ENCODE measurements at regions not wholly inside any gene's neighbourhood (a gene's known extent, or its start where the extent isn't known, plus 50 kb on each side); places are given as distances from the start of the nearest gene placed in this dataset.

DNA sequence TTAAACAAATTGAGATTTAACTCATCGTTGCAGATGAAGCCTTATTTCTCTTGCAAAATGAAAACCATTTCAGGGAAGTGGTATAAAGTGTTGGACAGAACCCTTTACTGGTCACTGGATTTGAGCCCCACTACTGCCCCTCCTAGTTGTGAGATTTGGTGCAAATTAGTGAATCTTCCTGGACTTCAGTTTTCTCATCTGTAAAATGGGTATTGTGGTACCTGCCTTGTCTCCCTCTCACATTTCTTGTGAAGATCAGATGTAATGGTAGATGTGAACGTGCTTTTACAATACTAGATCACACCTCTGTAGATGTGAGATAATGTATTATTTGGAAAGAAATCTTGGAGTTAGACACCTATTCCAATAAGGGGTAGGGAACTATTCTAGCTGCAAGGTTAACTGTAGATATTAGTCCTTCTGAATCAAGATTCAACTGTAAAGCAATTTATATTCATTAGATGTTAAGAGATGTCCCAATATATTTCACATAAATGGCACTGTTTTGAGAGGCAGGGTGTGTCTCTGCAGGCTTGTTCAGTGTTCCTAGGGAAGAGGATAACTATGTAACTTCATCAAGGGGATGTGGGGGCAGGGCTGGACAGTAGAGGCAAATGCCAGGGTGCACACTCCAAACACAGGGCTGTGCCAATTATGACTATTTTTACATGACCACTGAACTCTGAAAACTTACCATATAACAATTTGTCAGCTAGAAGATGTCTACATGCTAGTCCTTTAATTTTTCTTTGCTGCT is 112.4 kb upstream of the PFN2 start:
- Histone ChIP-seq H3K9me3 (ENCODE audit: insufficient read depth, low read depth, low read length) (no peaks in the 10 kb centered on the region), H3K9ac (ENCODE audit: low read depth, low read length) (no peak overlapping the region), H3K4me1 (ENCODE audit: insufficient read depth, low read length) (peaks cover 6% of the 10 kb centered on the region; the same call in 1 of the 2 replicates), H3K27me3 (ENCODE audit: insufficient read depth, low read length) (no peaks in the 10 kb centered on the region), H3K4me3 (ENCODE audit: low read length) (no peak overlapping the region), H3K27ac (ENCODE audit: low read depth, low read length) (no peak overlapping the region), H3K36me3 (ENCODE audit: insufficient read depth, low read length) (no peaks in the 10 kb centered on the region)
- 100% methylated on average over 1 of the region's 2 CpGs for WGBS

DNA sequence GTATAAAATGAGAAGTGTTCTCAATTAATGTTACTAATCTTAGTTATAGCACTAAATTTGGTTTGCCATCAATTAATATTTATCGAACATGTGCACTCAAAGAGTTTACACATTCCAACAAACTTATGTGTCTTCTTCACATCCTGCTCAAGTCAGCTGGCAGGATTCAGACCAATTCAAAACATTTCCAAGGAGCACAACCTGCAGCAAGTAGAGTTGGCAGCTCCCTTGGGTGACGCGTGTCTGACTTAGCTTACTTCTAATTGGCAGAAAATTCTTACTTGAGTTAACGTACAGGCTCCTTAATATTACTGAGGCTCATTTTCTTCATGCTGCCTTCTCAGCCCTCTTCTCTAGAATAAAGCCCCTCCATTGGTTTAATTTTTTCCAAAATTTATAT is 110.4 kb upstream of the PFN2 start:
- no peaks in the 10 kb centered on the region for H3K27me3 ChIP-seq (ENCODE audit: insufficient read depth, low read length)
- H3K4me3 ChIP-seq (ENCODE audit: low read length): no peak overlapping the region
- 97% methylated on average over 4 of the region's 4 CpGs for WGBS
- peaks cover 6% of the 10 kb centered on the region; the same call in 1 of the 2 replicates for H3K4me1 ChIP-seq (ENCODE audit: insufficient read depth, low read length)
- no peak overlapping the region for H3K27ac ChIP-seq (ENCODE audit: low read depth, low read length)
- H3K36me3 ChIP-seq (ENCODE audit: insufficient read depth, low read length): no peaks in the 10 kb centered on the region
- H3K9ac ChIP-seq (ENCODE audit: low read depth, low read length): no peak overlapping the region
- peaks cover 15% of the 10 kb centered on the region for H3K9me3 ChIP-seq (ENCODE audit: insufficient read depth, low read depth, low read length)

DNA sequence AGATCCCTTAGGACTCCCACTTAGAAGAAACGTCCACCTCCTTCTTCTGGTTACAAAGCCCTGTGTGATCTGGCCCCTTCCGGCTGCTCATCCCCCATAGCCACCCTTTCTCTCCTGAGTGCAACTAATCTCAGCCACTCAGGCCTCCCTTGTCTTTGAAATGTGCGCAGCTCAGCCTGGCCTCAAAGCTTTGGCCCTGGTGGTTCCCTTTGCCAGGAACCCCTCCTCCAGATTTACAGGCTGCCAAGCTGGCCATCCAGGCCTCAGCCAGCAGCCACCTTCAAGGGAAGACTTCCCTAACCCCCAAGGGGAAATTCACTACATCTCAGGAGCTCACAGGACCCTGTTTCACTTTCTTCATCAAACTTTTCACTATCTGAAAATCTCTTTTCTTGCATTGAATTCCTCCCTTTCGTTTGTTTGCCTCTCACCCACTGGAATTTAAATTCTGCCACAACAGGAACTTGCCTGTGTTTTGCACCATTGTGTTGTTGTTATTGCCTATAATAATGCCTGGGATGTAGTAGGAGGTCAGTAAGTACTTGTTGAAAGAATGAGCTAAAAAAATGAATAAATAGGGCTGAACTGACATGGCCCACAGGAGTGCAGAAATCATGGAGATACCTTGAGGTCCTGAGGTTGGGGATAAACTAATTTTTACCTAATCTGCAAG is 109.5 kb upstream of the PFN2 start:
- no peak overlapping the region for H3K9ac ChIP-seq (ENCODE audit: low read depth, low read length)
- H3K4me3 ChIP-seq (ENCODE audit: low read length): no peak overlapping the region
- H3K27me3 ChIP-seq (ENCODE audit: insufficient read depth, low read length): no peaks in the 10 kb centered on the region
- peaks cover 6% of the 10 kb centered on the region; the same call in 1 of the 2 replicates for H3K4me1 ChIP-seq (ENCODE audit: insufficient read depth, low read length)
- no peaks in the 10 kb centered on the region for H3K36me3 ChIP-seq (ENCODE audit: insufficient read depth, low read length)
- peaks cover 18% of the 10 kb centered on the region for H3K9me3 ChIP-seq (ENCODE audit: insufficient read depth, low read depth, low read length)
- WGBS: 76% methylated on average over 4 of the region's 4 CpGs
- no peak overlapping the region for H3K27ac ChIP-seq (ENCODE audit: low read depth, low read length)

DNA sequence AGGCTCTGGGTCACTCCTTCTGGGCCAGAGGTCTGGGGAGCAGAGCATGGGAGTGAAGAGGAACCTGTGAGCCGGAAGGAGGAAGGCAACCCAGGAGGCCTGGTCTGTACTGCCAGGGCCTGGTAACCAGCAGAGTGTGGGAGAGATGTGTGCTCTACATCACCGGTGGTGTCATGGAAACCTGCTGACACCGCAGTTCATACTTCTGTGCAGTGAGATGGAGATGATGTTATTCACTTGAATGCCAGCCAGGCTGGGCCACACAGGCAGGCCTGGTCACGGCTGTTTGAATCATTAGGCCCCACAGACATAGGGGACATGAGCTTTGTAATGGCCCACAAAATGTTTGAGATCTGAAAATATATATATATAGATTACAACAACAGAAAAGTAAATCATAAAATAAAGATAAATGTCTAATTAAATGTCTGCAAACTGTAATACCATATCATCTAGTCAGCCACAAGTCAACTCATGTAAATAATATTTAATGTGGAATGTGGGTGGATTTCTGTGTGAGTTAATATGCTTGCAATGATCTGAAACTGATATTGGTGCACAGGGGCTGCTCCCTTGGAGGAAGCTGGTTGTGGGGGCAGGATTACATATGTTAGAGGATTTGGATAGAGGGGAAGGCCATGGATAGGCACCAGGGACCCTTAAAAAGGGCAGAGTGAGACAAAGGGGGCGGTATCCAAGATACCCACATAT is 108.5 kb upstream of the PFN2 start:
- no peaks in the 10 kb centered on the region for H3K36me3 ChIP-seq (ENCODE audit: insufficient read depth, low read length)
- WGBS: 93% methylated on average over 5 of the region's 5 CpGs
- peaks cover 6% of the 10 kb centered on the region; the same call in 1 of the 2 replicates for H3K4me1 ChIP-seq (ENCODE audit: insufficient read depth, low read length)
- no peaks in the 10 kb centered on the region for H3K27me3 ChIP-seq (ENCODE audit: insufficient read depth, low read length)
- H3K9ac ChIP-seq (ENCODE audit: low read depth, low read length): no peak overlapping the region
- peaks cover 18% of the 10 kb centered on the region for H3K9me3 ChIP-seq (ENCODE audit: insufficient read depth, low read depth, low read length)
- no peak overlapping the region for H3K27ac ChIP-seq (ENCODE audit: low read depth, low read length)
- no peak overlapping the region for H3K4me3 ChIP-seq (ENCODE audit: low read length)

DNA sequence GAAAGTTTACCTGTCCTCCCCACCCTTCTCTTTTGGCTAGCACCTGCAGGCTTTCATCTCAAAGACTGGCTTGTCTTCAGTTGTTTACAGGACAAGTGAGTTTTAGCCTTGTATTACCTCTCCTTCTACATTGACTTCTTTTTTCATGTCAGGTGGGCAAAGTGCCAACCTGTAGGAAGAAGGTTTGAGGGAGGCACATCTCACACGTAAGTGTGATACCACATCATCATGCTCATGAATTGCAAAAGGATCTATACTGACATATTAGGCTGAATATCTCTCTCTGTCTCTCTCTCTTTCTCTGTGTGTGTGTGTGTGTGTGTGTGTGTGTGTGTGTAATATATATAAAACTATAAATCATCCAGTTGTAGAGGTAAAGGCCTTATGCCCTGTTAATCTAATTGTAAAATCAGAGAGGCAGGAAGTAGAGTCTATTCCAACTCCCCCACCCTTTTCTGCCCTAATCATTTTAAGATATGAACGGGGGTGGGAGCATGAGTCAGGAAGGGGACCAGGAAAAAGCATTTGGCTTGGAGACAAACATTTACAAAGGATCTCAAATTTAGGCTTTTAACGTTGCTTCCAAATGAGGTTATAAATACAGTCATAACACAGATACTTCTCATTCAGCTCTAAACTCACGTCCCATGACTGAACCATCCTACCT is 107.0 kb upstream of the PFN2 start:
- 94% methylated on average over 3 of the region's 4 CpGs for WGBS
- H3K27me3 ChIP-seq (ENCODE audit: insufficient read depth, low read length): no peaks in the 10 kb centered on the region
- peaks cover 17% of the 10 kb centered on the region; the same call in 1 of the 2 replicates for H3K4me1 ChIP-seq (ENCODE audit: insufficient read depth, low read length)
- H3K27ac ChIP-seq (ENCODE audit: low read depth, low read length): no peak overlapping the region
- peaks cover 18% of the 10 kb centered on the region for H3K9me3 ChIP-seq (ENCODE audit: insufficient read depth, low read depth, low read length)
- H3K36me3 ChIP-seq (ENCODE audit: insufficient read depth, low read length): no peaks in the 10 kb centered on the region
- H3K9ac ChIP-seq (ENCODE audit: low read depth, low read length): no peak overlapping the region
- no peak overlapping the region for H3K4me3 ChIP-seq (ENCODE audit: low read length)

DNA sequence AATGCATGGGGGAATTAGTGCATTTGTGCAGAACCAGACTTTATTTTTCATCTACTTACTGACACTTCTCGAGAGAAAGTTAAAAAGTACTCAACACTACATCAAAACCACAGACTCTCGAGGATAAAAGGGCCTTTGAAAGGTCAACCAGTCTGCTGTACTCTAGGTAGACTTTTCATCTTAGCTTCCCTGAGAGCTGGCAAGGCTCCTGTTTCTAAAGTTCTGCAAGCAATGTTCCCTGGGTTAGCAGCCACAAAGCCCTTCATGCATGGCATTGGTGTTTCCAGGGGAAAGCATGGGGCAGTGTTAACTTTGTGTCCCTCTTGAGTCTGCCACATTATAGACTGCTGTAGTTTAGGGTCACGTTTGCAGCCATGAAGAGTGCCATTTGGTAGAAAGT is 106.4 kb upstream of the PFN2 start:
- H3K4me3 ChIP-seq (ENCODE audit: low read length): no peak overlapping the region
- H3K36me3 ChIP-seq (ENCODE audit: insufficient read depth, low read length): no peaks in the 10 kb centered on the region
- peaks cover 17% of the 10 kb centered on the region; the same call in 1 of the 2 replicates for H3K4me1 ChIP-seq (ENCODE audit: insufficient read depth, low read length)
- 98% methylated on average over 3 of the region's 3 CpGs for WGBS
- no peak overlapping the region for H3K9ac ChIP-seq (ENCODE audit: low read depth, low read length)
- peaks cover 18% of the 10 kb centered on the region for H3K9me3 ChIP-seq (ENCODE audit: insufficient read depth, low read depth, low read length)
- H3K27me3 ChIP-seq (ENCODE audit: insufficient read depth, low read length): no peaks in the 10 kb centered on the region
- H3K27ac ChIP-seq (ENCODE audit: low read depth, low read length): no peak overlapping the region

DNA sequence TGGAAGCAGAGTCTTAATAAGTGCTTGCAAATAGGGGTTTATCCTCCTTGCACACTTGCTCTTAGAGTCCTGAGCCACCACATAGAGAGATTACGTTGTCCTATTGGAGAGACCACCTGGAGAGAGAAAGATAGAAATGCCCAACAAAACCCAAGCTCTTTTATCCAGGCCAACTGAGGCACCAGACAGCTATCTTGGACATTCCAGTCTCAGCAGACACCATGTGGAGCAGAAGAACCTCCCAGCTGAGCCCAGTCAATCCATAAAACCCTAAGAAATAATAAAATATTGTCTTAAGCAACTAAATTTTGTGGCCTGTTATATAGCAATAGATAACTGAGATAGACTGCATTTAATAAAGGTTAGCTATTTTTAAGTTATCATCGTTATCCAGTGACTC is 105.7 kb upstream of the PFN2 start:
- Histone ChIP-seq H3K27ac (ENCODE audit: low read depth, low read length) (no peak overlapping the region), H3K4me3 (ENCODE audit: low read length) (no peak overlapping the region), H3K4me1 (ENCODE audit: insufficient read depth, low read length) (peaks cover 17% of the 10 kb centered on the region; the same call in 1 of the 2 replicates), H3K36me3 (ENCODE audit: insufficient read depth, low read length) (no peaks in the 10 kb centered on the region), H3K9me3 (ENCODE audit: insufficient read depth, low read depth, low read length) (peaks cover 18% of the 10 kb centered on the region), H3K9ac (ENCODE audit: low read depth, low read length) (no peak overlapping the region), H3K27me3 (ENCODE audit: insufficient read depth, low read length) (no peaks in the 10 kb centered on the region)
- WGBS: 96% methylated on average over 2 of the region's 2 CpGs

DNA sequence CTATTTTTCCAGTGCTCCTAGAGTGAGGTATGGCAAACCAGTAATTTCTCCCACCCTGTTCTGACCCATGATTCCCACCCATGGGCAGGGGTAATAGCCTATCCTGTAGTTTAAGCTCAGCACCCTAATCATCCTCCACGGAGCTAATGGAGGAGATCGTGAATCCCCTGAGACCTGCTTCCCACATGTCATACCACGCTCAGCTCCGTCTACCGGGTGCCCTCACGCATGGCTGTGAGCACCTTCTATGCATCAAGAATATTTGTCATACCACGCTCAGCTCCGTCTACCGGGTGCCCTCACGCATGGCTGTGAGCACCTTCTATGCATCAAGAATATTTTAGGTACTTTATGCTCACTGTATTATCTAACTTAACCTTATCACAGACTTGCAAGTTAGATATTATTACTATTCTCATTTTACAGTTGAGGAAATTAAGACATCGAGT is 104.7 kb upstream of the PFN2 start:
- Histone ChIP-seq H3K27ac (ENCODE audit: low read depth, low read length) (no peak overlapping the region), H3K4me1 (ENCODE audit: insufficient read depth, low read length) (peaks cover 16% of the 10 kb centered on the region; the same call in 1 of the 2 replicates), H3K9me3 (ENCODE audit: insufficient read depth, low read depth, low read length) (peaks cover 18% of the 10 kb centered on the region), H3K27me3 (ENCODE audit: insufficient read depth, low read length) (no peaks in the 10 kb centered on the region), H3K9ac (ENCODE audit: low read depth, low read length) (no peak overlapping the region), H3K36me3 (ENCODE audit: insufficient read depth, low read length) (no peaks in the 10 kb centered on the region), H3K4me3 (ENCODE audit: low read length) (no peak overlapping the region)
- WGBS: 95% methylated on average over 11 of the region's 11 CpGs

DNA sequence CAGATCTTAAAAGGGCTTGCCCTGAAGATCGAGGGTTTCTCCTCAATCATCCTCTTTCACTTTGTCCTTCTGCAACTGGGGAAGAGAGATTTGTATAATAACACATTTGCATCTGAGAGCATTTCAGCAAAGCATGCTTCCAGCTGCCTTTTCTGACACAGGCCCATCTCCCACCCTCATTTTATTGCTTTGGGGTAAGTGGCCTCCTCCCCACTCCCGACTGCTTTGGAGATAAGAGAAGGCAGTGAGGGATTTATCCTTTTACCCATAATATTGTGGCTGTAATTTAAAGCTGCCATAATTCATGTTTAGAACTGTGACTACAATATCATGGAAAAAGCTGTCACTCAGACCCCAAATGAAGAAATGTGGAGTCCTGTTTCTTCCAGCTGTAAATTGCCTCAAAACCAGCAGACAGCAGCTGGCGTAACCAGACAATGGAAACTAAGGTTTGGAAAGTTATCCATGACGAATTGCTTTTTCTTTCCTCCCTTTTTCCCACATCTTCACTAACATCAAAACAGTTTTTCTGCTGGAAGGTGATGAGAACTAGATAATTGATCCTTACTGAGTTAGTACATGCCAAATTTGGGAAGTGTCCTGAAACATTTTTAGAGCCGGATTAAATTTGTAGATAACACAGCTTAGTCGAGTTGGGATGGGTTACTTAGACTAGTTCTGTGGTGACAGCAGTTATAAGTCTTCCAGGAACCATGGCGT is 104.2 kb upstream of the PFN2 start:
- Histone ChIP-seq H3K9me3 (ENCODE audit: insufficient read depth, low read depth, low read length) (peaks cover 18% of the 10 kb centered on the region), H3K4me1 (ENCODE audit: insufficient read depth, low read length) (peaks cover 11% of the 10 kb centered on the region; the same call in 1 of the 2 replicates), H3K27ac (ENCODE audit: low read depth, low read length) (no peak overlapping the region), H3K4me3 (ENCODE audit: low read length) (no peak overlapping the region), H3K27me3 (ENCODE audit: insufficient read depth, low read length) (no peaks in the 10 kb centered on the region), H3K36me3 (ENCODE audit: insufficient read depth, low read length) (no peaks in the 10 kb centered on the region), H3K9ac (ENCODE audit: low read depth, low read length) (no peak overlapping the region)
- WGBS: 94% methylated on average over 5 of the region's 7 CpGs

DNA sequence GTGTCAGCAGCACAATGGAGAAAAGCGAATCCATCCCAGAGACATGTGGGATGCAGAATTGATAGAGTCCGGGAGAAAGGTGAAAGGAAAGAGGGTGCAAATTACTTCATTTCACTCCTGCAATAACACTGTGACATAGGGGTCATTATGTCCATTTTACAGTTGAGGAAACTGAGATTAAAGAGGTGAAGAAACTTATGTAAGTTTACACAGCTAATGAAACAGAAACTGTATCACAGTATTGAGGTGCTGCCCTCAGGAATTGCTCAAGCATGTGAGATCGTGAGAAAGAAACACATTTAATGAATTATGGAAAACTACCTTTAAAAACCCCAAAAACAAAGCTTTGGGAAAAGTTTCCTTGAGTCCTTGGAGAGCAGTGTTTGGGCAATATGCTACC is 103.6 kb upstream of the PFN2 start:
- H3K9ac ChIP-seq (ENCODE audit: low read depth, low read length): no peak overlapping the region
- H3K9me3 ChIP-seq (ENCODE audit: insufficient read depth, low read depth, low read length): peaks cover 18% of the 10 kb centered on the region
- no peaks in the 10 kb centered on the region for H3K27me3 ChIP-seq (ENCODE audit: insufficient read depth, low read length)
- no peaks in the 10 kb centered on the region for H3K36me3 ChIP-seq (ENCODE audit: insufficient read depth, low read length)
- no peak overlapping the region for H3K27ac ChIP-seq (ENCODE audit: low read depth, low read length)
- peaks cover 11% of the 10 kb centered on the region; the same call in 1 of the 2 replicates for H3K4me1 ChIP-seq (ENCODE audit: insufficient read depth, low read length)
- no peak overlapping the region for H3K4me3 ChIP-seq (ENCODE audit: low read length)
- WGBS: 96% methylated on average over 3 of the region's 3 CpGs

Measured in HUES64 (cell line).